ENCODE measurements at regions not wholly inside any gene's neighbourhood (a gene's known extent, or its start where the extent isn't known, plus 50 kb on each side); places are given as distances from the start of the nearest gene placed in this dataset.

DNA sequence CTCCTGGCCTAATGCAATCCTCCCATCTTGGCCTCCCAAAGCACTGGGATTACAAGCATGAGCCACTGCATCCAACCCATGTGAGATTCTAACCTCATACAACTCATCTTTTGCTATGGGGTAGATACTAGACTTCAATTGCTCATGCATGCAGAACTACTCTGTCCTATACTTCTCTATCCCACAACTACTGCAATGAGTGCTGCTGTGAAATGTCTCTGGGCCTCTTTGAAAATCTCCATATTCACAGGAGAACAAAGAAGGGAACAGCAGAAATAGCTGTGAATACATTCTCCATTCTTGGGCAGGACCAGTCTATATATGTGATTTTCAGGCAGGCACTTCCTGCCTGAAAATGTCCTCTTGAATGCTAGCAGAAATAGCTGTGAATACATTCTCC, 220.7 kb upstream of the GRIP1 start:
- TF ChIP-seq, protein P1, sequence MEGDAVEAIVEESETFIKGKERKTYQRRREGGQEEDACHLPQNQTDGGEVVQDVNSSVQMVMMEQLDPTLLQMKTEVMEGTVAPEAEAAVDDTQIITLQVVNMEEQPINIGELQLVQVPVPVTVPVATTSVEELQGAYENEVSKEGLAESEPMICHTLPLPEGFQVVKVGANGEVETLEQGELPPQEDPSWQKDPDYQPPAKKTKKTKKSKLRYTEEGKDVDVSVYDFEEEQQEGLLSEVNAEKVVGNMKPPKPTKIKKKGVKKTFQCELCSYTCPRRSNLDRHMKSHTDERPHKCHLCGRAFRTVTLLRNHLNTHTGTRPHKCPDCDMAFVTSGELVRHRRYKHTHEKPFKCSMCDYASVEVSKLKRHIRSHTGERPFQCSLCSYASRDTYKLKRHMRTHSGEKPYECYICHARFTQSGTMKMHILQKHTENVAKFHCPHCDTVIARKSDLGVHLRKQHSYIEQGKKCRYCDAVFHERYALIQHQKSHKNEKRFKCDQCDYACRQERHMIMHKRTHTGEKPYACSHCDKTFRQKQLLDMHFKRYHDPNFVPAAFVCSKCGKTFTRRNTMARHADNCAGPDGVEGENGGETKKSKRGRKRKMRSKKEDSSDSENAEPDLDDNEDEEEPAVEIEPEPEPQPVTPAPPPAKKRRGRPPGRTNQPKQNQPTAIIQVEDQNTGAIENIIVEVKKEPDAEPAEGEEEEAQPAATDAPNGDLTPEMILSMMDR (IDR thresholded peaks at IDR 0.05), result no peak
- TF ChIP-seq POLR2A (IDR thresholded peaks at IDR 0.05), result no peak
